Endothelial cell (in vitro differentiated cells): ENCODE measurements at regions not wholly inside any gene's neighbourhood (a gene's known extent, or its start where the extent isn't known, plus 50 kb on each side); places are given as distances from the start of the nearest gene placed in this dataset.
"Not testable (repeated sequence)": the region's sequence is repeated elsewhere in the genome, so short reads cannot be mapped to it uniquely, and the experiment has no call there.

ENCODE experiments used
- DNase-seq: peaks from one replicate; pipeline ENCODE4 v3.0.0; 2021; ENCODE audit warnings: low spot score
- H3K27ac Mint-ChIP-seq: one replicate; pipeline ENCODE4 v1.8.0; 2021; ENCODE audit warnings: mixed read lengths, inconsistent platforms; ENCODE audit not compliant: unreplicated experiment
- H3K27me3 Mint-ChIP-seq: one replicate; pipeline ENCODE4 v1.8.0; 2021; ENCODE audit warnings: mild to moderate bottlenecking, moderate library complexity, mixed read lengths, inconsistent platforms; ENCODE audit not compliant: unreplicated experiment
- H3K36me3 Mint-ChIP-seq: one replicate; pipeline ENCODE4 v1.8.0; 2021; ENCODE audit warnings: mild to moderate bottlenecking, low read depth, mixed read lengths, inconsistent platforms; ENCODE audit not compliant: unreplicated experiment
- H3K4me1 Mint-ChIP-seq: one replicate; pipeline ENCODE4 v1.8.0; 2021; ENCODE audit warnings: mild to moderate bottlenecking, mixed read lengths, inconsistent platforms; ENCODE audit not compliant: unreplicated experiment
- H3K4me3 Mint-ChIP-seq: one replicate; pipeline ENCODE4 v1.8.0; 2021; ENCODE audit warnings: mild to moderate bottlenecking, mixed read lengths, inconsistent platforms; ENCODE audit not compliant: unreplicated experiment
- H3K9me3 Mint-ChIP-seq: one replicate; pipeline ENCODE4 v1.8.0; 2021; ENCODE audit warnings: mixed read lengths, inconsistent platforms; ENCODE audit not compliant: unreplicated experiment
- TF ChIP-seq, protein P1 (sequence below): fragments of 200-600 bp; sonication (generic); IDR thresholded peaks from one replicate; pipeline ENCODE4 v1.5.0; 2021; ENCODE audit warnings: antibody characterized with exemption; ENCODE audit not compliant: unreplicated experiment

DNA sequence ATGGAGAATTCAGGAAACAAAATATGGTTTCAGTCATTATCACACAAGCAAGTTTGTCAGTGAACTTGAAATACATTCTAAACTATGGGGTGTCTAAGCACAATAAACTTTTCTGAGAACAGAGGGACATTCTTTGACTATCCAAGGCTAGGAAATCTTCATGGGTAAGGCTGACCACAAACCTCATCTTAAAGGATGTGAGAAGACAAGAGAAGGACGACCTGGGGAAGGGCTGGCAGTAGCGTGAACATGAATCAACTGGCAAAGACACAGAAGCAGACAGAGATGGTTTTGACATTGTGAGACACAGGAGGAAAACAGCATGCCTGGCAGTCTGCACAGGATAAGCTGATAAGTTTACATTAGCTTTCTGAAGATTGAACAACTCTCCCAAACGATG lies 752.4 kb upstream of the SLC8A1 start:
- no peaks in the 10 kb centered on the region for H3K36me3 Mint-ChIP-seq

DNA sequence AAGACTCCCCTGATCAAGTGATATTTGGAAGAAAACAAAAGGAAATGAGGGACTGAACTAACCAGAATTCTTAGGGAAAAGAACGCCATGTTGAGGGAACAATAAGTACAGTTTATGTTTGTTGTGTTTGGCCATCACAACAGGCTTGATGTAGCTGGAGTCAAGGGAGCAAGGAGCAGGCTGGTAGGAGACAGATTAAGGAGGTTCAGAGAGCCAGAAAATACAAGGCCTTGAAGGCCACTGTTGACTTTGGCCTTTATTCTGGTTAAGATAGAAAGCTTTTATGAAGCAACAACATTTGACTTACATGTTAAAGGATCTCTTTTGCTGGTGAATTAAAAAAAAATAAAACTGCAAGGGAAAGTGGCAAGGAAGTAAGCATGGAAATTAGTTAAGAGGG lies 754.1 kb upstream of the SLC8A1 start:
- no peak for DNase-seq
- Mint-ChIP-seq H3K27ac (no peak overlapping the region), H3K27me3 (peaks cover 1% of the 10 kb centered on the region), H3K4me3 (no peak overlapping the region), H3K36me3 (no peaks in the 10 kb centered on the region), H3K9me3 (no peaks in the 10 kb centered on the region), H3K4me1 (no peaks in the 10 kb centered on the region)
- TF ChIP-seq, protein P1, sequence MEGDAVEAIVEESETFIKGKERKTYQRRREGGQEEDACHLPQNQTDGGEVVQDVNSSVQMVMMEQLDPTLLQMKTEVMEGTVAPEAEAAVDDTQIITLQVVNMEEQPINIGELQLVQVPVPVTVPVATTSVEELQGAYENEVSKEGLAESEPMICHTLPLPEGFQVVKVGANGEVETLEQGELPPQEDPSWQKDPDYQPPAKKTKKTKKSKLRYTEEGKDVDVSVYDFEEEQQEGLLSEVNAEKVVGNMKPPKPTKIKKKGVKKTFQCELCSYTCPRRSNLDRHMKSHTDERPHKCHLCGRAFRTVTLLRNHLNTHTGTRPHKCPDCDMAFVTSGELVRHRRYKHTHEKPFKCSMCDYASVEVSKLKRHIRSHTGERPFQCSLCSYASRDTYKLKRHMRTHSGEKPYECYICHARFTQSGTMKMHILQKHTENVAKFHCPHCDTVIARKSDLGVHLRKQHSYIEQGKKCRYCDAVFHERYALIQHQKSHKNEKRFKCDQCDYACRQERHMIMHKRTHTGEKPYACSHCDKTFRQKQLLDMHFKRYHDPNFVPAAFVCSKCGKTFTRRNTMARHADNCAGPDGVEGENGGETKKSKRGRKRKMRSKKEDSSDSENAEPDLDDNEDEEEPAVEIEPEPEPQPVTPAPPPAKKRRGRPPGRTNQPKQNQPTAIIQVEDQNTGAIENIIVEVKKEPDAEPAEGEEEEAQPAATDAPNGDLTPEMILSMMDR, result no peak

More for the DNA sequence above, 752.4 kb upstream of the SLC8A1 start:
- no peak for DNase-seq
- Mint-ChIP-seq H3K9me3 (no peaks in the 10 kb centered on the region), H3K27me3 (peaks cover 1% of the 10 kb centered on the region), H3K4me3 (no peak overlapping the region), H3K27ac (no peak overlapping the region), H3K4me1 (no peaks in the 10 kb centered on the region)
- TF ChIP-seq, protein P1, result no peak

DNA sequence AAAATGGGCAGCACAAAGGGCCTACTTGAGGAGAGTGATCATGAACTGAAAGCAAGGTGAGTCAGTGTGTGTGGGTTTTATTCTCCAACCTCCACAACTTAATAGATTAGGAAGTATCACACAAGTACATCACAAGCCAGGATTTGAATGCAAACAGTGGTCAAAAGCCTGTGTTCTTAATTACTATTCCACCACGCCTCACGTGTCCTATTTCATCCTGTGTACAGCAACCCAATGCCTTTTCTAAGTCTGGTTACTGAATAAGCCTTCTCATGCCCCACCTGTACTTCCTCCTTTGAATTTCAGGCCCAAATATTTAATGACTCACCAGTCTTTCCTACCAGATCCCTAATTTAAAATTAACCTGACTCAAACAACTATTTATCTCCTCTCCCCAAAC lies 755.7 kb upstream of the SLC8A1 start:
- Mint-ChIP-seq H3K4me3 (no peak overlapping the region), H3K27ac (no peak overlapping the region), H3K36me3 (no peaks in the 10 kb centered on the region), H3K9me3 (no peaks in the 10 kb centered on the region), H3K27me3 (peaks cover 1% of the 10 kb centered on the region), H3K4me1 (no peaks in the 10 kb centered on the region)
- TF ChIP-seq, protein P1, result no peak
- no peak for DNase-seq

DNA sequence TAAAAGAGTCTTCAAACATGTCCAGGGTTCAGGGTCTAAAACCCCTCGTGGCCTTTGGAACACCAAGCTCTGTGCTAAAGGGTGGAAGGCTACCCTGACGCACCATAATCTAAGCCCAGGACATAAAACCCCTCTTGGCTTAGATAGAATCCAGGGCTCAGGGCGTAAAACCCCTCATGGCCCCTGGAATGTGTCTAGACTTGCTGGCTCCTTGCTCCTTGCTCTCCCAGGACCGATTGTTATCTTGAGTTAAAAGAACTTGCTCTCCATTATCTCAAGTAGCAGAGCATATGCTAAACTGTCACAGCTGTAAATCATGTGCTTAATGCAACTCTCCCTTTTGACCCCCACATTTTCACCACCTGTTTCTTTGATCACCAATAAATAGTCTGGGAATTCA lies 758.1 kb upstream of the SLC8A1 start:
- H3K27ac Mint-ChIP-seq, H3K36me3 Mint-ChIP-seq, H3K4me3 Mint-ChIP-seq, H3K9me3 Mint-ChIP-seq, H3K27me3 Mint-ChIP-seq, H3K4me1 Mint-ChIP-seq, DNase-seq: not testable (repeated sequence)

DNA sequence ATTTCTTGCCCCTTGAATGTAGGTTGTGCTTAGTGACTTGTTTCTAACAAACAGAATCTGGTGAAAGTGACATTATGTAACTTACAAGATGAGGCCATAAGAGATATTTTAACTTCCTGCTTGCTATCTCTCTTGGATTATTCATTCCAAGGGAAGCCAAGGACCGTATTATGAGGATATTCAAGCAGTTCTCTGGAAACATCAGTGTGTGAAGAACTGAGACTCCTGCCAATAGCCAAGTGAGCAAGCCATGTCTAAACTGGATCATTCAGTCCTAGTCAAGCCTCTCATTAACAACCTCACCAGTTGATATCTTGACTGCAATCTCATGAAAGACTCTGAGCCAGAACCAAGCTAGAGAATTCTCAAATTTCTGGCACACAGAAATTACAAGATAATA lies 765.1 kb upstream of the SLC8A1 start:
- H3K27ac Mint-ChIP-seq, result no peak overlapping the region
- H3K4me3 Mint-ChIP-seq, result no peak overlapping the region
- TF ChIP-seq, protein P1, result no peak
- no peaks in the 10 kb centered on the region for H3K36me3 Mint-ChIP-seq
- no peaks in the 10 kb centered on the region for H3K4me1 Mint-ChIP-seq
- H3K27me3 Mint-ChIP-seq, result no peaks in the 10 kb centered on the region
- H3K9me3 Mint-ChIP-seq, result no peaks in the 10 kb centered on the region
- DNase-seq, result no peak

DNA sequence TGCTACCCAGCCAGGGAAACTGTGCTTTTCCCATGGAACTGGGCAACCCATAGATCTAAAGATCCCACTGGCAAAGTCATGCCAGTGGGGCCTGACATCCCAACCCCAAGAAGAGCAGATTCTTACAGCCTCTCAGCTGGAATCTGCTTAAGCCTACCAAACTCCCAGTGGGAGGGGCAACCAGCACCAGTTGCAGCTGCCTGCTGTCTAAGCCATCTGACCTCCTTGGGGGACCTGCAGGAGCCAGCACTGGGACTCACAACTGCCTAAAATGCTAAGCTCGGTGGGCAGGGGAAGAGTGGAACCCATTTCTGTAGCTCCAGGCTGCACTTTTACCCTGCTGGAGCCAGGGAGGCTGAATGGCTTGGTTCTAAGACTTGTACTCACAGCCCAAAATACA lies 770.7 kb upstream of the SLC8A1 start:
- TF ChIP-seq, protein P1, result no peak
- Mint-ChIP-seq H3K36me3 (no peaks in the 10 kb centered on the region), H3K27me3 (no peaks in the 10 kb centered on the region), H3K4me1 (no peaks in the 10 kb centered on the region), H3K9me3 (no peaks in the 10 kb centered on the region), H3K4me3 (no peak overlapping the region), H3K27ac (no peak overlapping the region)
- DNase-seq, result no peak
